GM23338 (cell line): ENCODE measurements at regions not wholly inside any gene's neighbourhood (a gene's known extent, or its start where the extent isn't known, plus 50 kb on each side); places are given as distances from the start of the nearest gene placed in this dataset.

Source experiments
- ATAC-seq: fragments of 200-7000 bp; cut with Tn5 transposase; 3 replicates; pipeline ENCODE4 v1.9.1; 2020
- DNase-seq: peaks from one replicate; pipeline ENCODE4 v3.0.0-alpha.2; 2015; ENCODE audit warnings: low spot score
- H2AFZ ChIP-seq: fragments of 200-600 bp; sonication (generic); 2 replicates; pipeline ENCODE4 v1.8.0; 2016; ENCODE audit warnings: antibody characterized with exemption, mild to moderate bottlenecking, moderate library complexity
- H3F3A ChIP-seq: fragments of 200-600 bp; sonication (generic); replicated peaks from 2 replicates; pipeline ENCODE4 v1.8.0; 2017; ENCODE audit warnings: antibody characterized with exemption, mixed run types, low read depth
- H3K27ac ChIP-seq: fragments of 200-600 bp; sonication (generic); 2 replicates; pipeline ENCODE4 v1.6.1; 2016; ENCODE audit warnings: low read depth
- H3K27me3 ChIP-seq: fragments of 200-600 bp; sonication (generic); 2 replicates; pipeline ENCODE4 v1.8.0; 2016; ENCODE audit warnings: mild to moderate bottlenecking, mixed run types, moderate library complexity; ENCODE audit not compliant: insufficient read depth
- H3K36me3 ChIP-seq: fragments of 200-600 bp; sonication (generic); 2 replicates; pipeline ENCODE4 v1.8.0; 2016; ENCODE audit warnings: mild to moderate bottlenecking; ENCODE audit not compliant: insufficient read depth
- H3K4me1 ChIP-seq: fragments of 200-600 bp; sonication (generic); 2 replicates; pipeline ENCODE4 v1.8.0; 2016; ENCODE audit warnings: mild to moderate bottlenecking, moderate library complexity; ENCODE audit not compliant: insufficient read depth
- H3K4me2 ChIP-seq: fragments of 200-600 bp; sonication (generic); 2 replicates; pipeline ENCODE4 v1.7.1; 2017; ENCODE audit warnings: mixed run types
- H3K4me3 ChIP-seq: fragments of 200-600 bp; sonication (generic); 2 replicates; pipeline ENCODE4 v1.6.1; 2016; ENCODE audit warnings: mixed run types
- H3K79me2 ChIP-seq: fragments of 200-600 bp; sonication (generic); replicated peaks from 2 replicates; pipeline ENCODE4 v1.8.0; 2017; ENCODE audit warnings: mild to moderate bottlenecking; ENCODE audit not compliant: insufficient read depth
- H3K9me2 ChIP-seq: fragments of 200-600 bp; sonication (generic); 2 replicates; pipeline ENCODE4 v1.8.0; 2017; ENCODE audit not compliant: insufficient read depth
- H4K20me1 ChIP-seq: fragments of 200-600 bp; sonication (generic); replicated peaks from 2 replicates; pipeline ENCODE4 v1.8.0; 2017; ENCODE audit warnings: mild to moderate bottlenecking; ENCODE audit not compliant: insufficient read depth
- H3K27ac Mint-ChIP-seq: 2 replicates; pipeline ENCODE4 v1.8.0; 2020; ENCODE audit warnings: inconsistent platforms, mild to moderate bottlenecking, moderate library complexity, mixed read lengths
- H3K27me3 Mint-ChIP-seq: 3 replicates; pipeline ENCODE4 v1.8.0; 2022; ENCODE audit warnings: low read depth, mild to moderate bottlenecking, moderate library complexity, mixed read lengths, inconsistent platforms; ENCODE audit not compliant: insufficient read depth, poor library complexity
- H3K36me3 Mint-ChIP-seq: 3 replicates; pipeline ENCODE4 v1.8.0; 2021; ENCODE audit warnings: low read depth, mild to moderate bottlenecking, inconsistent platforms, moderate library complexity, mixed read lengths
- H3K4me1 Mint-ChIP-seq: 3 replicates; pipeline ENCODE4 v1.8.0; 2020; ENCODE audit warnings: mild to moderate bottlenecking, inconsistent platforms, mixed read lengths
- H3K4me3 Mint-ChIP-seq: 3 replicates; pipeline ENCODE4 v1.8.0; 2021; ENCODE audit warnings: moderate library complexity, mild to moderate bottlenecking, inconsistent platforms, mixed read lengths
- H3K9me3 Mint-ChIP-seq: 3 replicates; pipeline ENCODE4 v1.8.0; 2020; ENCODE audit warnings: moderate library complexity, mild to moderate bottlenecking, inconsistent platforms, mixed read lengths
- CREB1 ChIP-seq: fragments of 250-450 bp; sonication (Bioruptor Pico); IDR thresholded peaks from 2 replicates; pipeline ENCODE4 v1.5.0; 2020; ENCODE audit warnings: low read depth, mild to moderate bottlenecking, moderate library complexity
- ETS1 ChIP-seq: IDR thresholded peaks from 2 replicates; pipeline ENCODE4 v1.6.1; 2016; ENCODE audit warnings: antibody characterized with exemption
- EZH2 ChIP-seq: fragments of 200-600 bp; sonication (generic); IDR thresholded peaks from one replicate; pipeline ENCODE4 v1.8.0; 2017; ENCODE audit warnings: antibody characterized with exemption, mild to moderate bottlenecking, low read depth; ENCODE audit not compliant: unreplicated experiment
- EZH2phosphoT487 ChIP-seq: fragments of 200-600 bp; sonication (generic); IDR thresholded peaks from one replicate; pipeline ENCODE4 v1.8.1; 2018; ENCODE audit warnings: antibody characterized with exemption; ENCODE audit not compliant: unreplicated experiment
- JUNB ChIP-seq: IDR thresholded peaks from one replicate; pipeline ENCODE4 v1.6.1; 2016; ENCODE audit warnings: antibody characterized with exemption; ENCODE audit not compliant: unreplicated experiment
- NANOG ChIP-seq: IDR thresholded peaks from 2 replicates; pipeline ENCODE4 v1.6.1; 2016; ENCODE audit warnings: antibody characterized with exemption, borderline replicate concordance
- POLR2AphosphoS5 ChIP-seq: IDR thresholded peaks from 2 replicates; pipeline ENCODE4 v1.6.1; 2016; ENCODE audit warnings: antibody characterized with exemption, low read depth
- REST ChIP-seq: IDR thresholded peaks from one replicate; pipeline ENCODE4 v1.6.1; 2018; ENCODE audit warnings: antibody characterized with exemption; ENCODE audit not compliant: unreplicated experiment
- STAT1 ChIP-seq: IDR thresholded peaks from one replicate; pipeline ENCODE4 v1.6.1; 2016; ENCODE audit warnings: antibody characterized with exemption; ENCODE audit not compliant: unreplicated experiment
- ZNF114 ChIP-seq: fragments of 250-450 bp; sonication (Bioruptor Pico); IDR thresholded peaks from 2 replicates; pipeline ENCODE4 v1.5.0; 2020; ENCODE audit warnings: mild to moderate bottlenecking, moderate library complexity
- ZNF331 ChIP-seq: fragments of 250-450 bp; sonication (Bioruptor Pico); IDR thresholded peaks from 2 replicates; pipeline ENCODE4 v1.5.0; 2020; ENCODE audit warnings: low read depth, mild to moderate bottlenecking, moderate library complexity
- TF ChIP-seq, protein P1 (sequence below): fragments of 250-450 bp; sonication (Bioruptor Pico); IDR thresholded peaks from 2 replicates; pipeline ENCODE4 v1.5.0; 2020; ENCODE audit warnings: mild to moderate bottlenecking, moderate library complexity
- TF ChIP-seq, protein P2 (sequence below), 2 experiments: fragments of 200-600 bp in 1 of 2; sonication (generic) in 1 of 2; conservative IDR thresholded peaks; 2 replicates each; pipeline versions ENCODE4 v1.5.1 to v1.6.1; 2016 to 2017; ENCODE audit warnings: antibody characterized with exemption in 2 of 2, low read depth in 2 of 2, mild to moderate bottlenecking in 2 of 2, moderate library complexity in 1 of 2

GRCh38 chr4:117641519-117641918 is 392.8 kb upstream of the NDST3 start (continued):
- no peak for TF ChIP-seq EZH2phosphoT487

DNA sequence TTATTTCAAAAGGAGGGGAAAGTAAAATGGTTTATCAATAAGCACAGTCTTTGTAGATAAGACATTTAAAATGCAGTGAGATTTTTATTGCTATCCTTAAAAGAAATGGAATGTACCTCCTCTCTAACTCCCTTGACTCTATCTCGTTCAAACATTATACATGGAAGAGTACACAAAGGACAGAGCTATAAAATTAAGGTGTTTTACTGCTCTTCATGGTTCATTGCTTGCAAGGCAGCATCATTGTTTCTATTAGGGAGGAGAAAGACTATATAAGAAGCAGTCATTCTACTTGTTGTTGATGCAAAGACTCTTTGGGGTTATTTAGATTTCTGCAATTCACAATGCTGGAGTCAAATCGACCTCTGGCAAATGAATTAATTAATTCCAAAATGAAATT is 380.2 kb upstream of the NDST3 start:
- H3K4me2 ChIP-seq: no peak overlapping the region
- H3K4me1 Mint-ChIP-seq: peaks cover 6% of the 10 kb centered on the region; the same call in 2 of the 3 replicates
- H3K4me1 ChIP-seq: no peaks in the 10 kb centered on the region
- no peak for TF ChIP-seq JUNB
- TF ChIP-seq, protein P1, sequence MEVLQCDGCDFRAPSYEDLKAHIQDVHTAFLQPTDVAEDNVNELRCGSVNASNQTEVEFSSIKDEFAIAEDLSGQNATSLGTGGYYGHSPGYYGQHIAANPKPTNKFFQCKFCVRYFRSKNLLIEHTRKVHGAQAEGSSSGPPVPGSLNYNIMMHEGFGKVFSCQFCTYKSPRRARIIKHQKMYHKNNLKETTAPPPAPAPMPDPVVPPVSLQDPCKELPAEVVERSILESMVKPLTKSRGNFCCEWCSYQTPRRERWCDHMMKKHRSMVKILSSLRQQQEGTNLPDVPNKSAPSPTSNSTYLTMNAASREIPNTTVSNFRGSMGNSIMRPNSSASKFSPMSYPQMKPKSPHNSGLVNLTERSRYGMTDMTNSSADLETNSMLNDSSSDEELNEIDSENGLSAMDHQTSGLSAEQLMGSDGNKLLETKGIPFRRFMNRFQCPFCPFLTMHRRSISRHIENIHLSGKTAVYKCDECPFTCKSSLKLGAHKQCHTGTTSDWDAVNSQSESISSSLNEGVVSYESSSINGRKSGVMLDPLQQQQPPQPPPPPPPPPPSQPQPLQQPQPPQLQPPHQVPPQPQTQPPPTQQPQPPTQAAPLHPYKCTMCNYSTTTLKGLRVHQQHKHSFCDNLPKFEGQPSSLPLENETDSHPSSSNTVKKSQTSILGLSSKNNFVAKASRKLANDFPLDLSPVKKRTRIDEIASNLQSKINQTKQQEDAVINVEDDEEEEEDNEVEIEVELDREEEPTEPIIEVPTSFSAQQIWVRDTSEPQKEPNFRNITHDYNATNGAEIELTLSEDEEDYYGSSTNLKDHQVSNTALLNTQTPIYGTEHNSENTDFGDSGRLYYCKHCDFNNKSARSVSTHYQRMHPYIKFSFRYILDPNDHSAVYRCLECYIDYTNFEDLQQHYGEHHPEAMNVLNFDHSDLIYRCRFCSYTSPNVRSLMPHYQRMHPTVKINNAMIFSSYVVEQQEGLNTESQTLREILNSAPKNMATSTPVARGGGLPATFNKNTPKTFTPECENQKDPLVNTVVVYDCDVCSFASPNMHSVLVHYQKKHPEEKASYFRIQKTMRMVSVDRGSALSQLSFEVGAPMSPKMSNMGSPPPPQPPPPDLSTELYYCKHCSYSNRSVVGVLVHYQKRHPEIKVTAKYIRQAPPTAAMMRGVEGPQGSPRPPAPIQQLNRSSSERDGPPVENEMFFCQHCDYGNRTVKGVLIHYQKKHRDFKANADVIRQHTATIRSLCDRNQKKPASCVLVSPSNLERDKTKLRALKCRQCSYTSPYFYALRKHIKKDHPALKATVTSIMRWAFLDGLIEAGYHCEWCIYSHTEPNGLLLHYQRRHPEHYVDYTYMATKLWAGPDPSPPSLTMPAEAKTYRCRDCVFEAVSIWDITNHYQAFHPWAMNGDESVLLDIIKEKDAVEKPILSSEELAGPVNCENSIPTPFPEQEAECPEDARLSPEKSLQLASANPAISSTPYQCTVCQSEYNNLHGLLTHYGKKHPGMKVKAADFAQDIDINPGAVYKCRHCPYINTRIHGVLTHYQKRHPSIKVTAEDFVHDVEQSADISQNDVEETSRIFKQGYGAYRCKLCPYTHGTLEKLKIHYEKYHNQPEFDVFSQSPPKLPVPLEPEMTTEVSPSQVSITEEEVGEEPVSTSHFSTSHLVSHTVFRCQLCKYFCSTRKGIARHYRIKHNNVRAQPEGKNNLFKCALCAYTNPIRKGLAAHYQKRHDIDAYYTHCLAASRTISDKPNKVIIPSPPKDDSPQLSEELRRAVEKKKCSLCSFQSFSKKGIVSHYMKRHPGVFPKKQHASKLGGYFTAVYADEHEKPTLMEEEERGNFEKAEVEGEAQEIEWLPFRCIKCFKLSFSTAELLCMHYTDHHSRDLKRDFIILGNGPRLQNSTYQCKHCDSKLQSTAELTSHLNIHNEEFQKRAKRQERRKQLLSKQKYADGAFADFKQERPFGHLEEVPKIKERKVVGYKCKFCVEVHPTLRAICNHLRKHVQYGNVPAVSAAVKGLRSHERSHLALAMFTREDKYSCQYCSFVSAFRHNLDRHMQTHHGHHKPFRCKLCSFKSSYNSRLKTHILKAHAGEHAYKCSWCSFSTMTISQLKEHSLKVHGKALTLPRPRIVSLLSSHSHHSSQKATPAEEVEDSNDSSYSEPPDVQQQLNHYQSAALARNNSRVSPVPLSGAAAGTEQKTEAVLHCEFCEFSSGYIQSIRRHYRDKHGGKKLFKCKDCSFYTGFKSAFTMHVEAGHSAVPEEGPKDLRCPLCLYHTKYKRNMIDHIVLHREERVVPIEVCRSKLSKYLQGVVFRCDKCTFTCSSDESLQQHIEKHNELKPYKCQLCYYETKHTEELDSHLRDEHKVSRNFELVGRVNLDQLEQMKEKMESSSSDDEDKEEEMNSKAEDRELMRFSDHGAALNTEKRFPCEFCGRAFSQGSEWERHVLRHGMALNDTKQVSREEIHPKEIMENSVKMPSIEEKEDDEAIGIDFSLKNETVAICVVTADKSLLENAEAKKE (CRISPR knock-in tag): no peak
- no peak for TF ChIP-seq ZNF331
- TF ChIP-seq STAT1: no peak
- TF ChIP-seq ZNF114: no peak
- no peak for TF ChIP-seq CREB1 (CRISPR knock-in tag)
- TF ChIP-seq POLR2AphosphoS5: no peak
- TF ChIP-seq NANOG: no peak
- TF ChIP-seq EZH2phosphoT487: no peak
- no peak for TF ChIP-seq EZH2
- no peak for TF ChIP-seq ETS1
- TF ChIP-seq, protein P2, sequence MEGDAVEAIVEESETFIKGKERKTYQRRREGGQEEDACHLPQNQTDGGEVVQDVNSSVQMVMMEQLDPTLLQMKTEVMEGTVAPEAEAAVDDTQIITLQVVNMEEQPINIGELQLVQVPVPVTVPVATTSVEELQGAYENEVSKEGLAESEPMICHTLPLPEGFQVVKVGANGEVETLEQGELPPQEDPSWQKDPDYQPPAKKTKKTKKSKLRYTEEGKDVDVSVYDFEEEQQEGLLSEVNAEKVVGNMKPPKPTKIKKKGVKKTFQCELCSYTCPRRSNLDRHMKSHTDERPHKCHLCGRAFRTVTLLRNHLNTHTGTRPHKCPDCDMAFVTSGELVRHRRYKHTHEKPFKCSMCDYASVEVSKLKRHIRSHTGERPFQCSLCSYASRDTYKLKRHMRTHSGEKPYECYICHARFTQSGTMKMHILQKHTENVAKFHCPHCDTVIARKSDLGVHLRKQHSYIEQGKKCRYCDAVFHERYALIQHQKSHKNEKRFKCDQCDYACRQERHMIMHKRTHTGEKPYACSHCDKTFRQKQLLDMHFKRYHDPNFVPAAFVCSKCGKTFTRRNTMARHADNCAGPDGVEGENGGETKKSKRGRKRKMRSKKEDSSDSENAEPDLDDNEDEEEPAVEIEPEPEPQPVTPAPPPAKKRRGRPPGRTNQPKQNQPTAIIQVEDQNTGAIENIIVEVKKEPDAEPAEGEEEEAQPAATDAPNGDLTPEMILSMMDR (conservative IDR thresholded peaks at IDR 0.05; ENCODE audit: low read depth in 2 of 2): no peak
- TF ChIP-seq REST: no peak
- DNase-seq: no peak
- H3K9me3 Mint-ChIP-seq: no peaks in the 10 kb centered on the region; the same call in 2 of the 3 replicates
- no peaks in the 10 kb centered on the region for H3K27me3 ChIP-seq
- H3K27me3 Mint-ChIP-seq: no peaks in the 10 kb centered on the region
- H3K36me3 Mint-ChIP-seq: no peaks in the 10 kb centered on the region
- no peaks in the 10 kb centered on the region for H4K20me1 ChIP-seq
- no peaks in the 10 kb centered on the region for H3K79me2 ChIP-seq
- 0 out of 2 replicates have a peak, but pooled peaks cover 5% of the 10 kb centered on the region for H3K9me2 ChIP-seq
- H3F3A ChIP-seq: no peaks in the 10 kb centered on the region
- H3K4me3 ChIP-seq: no peak overlapping the region
- no peak overlapping the region for H3K27ac Mint-ChIP-seq
- no peak for ATAC-seq
- no peak overlapping the region for H2AFZ ChIP-seq
- H3K27ac ChIP-seq: no peak overlapping the region
- H3K4me3 Mint-ChIP-seq: no peak overlapping the region
- no peaks in the 10 kb centered on the region for H3K36me3 ChIP-seq
